IPS DF 4.7 (cell line): ENCODE measurements at regions not wholly inside any gene's neighbourhood (a gene's known extent, or its start where the extent isn't known, plus 50 kb on each side); places are given as distances from the start of the nearest gene placed in this dataset.

Source experiments
- DNase-seq: peaks from one replicate; pipeline ENCODE4 v3.0.0-alpha.2; 2013; ENCODE audit warnings: low spot score; ENCODE audit errors: extremely low read depth

GRCh38 chr13:97629601-97630272, 195.8 kb downstream of the RAP2A start:
- DNase-seq: no peak

GRCh38 chr13:97630725-97631124, 196.8 kb downstream of the RAP2A start:
- DNase-seq: no peak

- no peak for DNase-seq
These were observed 197.2 kb downstream of the RAP2A start for GRCh38 chr13:97631158-97631557.

GRCh38 chr13:97639236-97639635, 205.3 kb downstream of the RAP2A start:
- no peak for DNase-seq

GRCh38 chr13:97640268-97640667, 206.3 kb downstream of the RAP2A start:
- DNase-seq: no peak

- DNase-seq: no peak
These were observed 214.4 kb downstream of the RAP2A start for GRCh38 chr13:97648171-97648880.

- DNase-seq: no peak
These were observed 214.9 kb downstream of the RAP2A start for GRCh38 chr13:97648881-97649224.

GRCh38 chr13:97653443-97654140, 219.6 kb downstream of the RAP2A start:
- DNase-seq: no peak

- DNase-seq: no peak
These were observed 220.3 kb downstream of the RAP2A start for GRCh38 chr13:97654236-97654635.

GRCh38 chr13:97658556-97658955, 224.6 kb downstream of the RAP2A start:
- DNase-seq: no peak

- no peak for DNase-seq
These were observed 225.6 kb downstream of the RAP2A start for GRCh38 chr13:97659602-97660001.

- no peak for DNase-seq
These were observed 226.8 kb downstream of the RAP2A start for GRCh38 chr13:97660594-97661260.

- DNase-seq: no peak
These were observed 252.6 kb downstream of the RAP2A start for GRCh38 chr13:97686594-97686993.

- no peak for DNase-seq
These were observed 258.7 kb downstream of the RAP2A start for GRCh38 chr13:97692628-97693027.

- DNase-seq: no peak
These were observed 257.8 kb upstream of the IPO5 start for GRCh38 chr13:97695684-97696083.

- no peak for DNase-seq
These were observed 256.6 kb upstream of the IPO5 start for GRCh38 chr13:97696921-97697320.

- DNase-seq: no peak
These were observed 253.1 kb upstream of the IPO5 start for GRCh38 chr13:97700306-97700848.

GRCh38 chr13:97702614-97703013, 250.9 kb upstream of the IPO5 start:
- DNase-seq: no peak

GRCh38 chr13:97710797-97711196, 242.7 kb upstream of the IPO5 start:
- DNase-seq: no peak

GRCh38 chr13:97712770-97713169, 240.7 kb upstream of the IPO5 start:
- no peak for DNase-seq

- DNase-seq: no peak
These were observed 237.7 kb upstream of the IPO5 start for GRCh38 chr13:97715763-97716162.

GRCh38 chr13:97716746-97717145, 236.7 kb upstream of the IPO5 start:
- DNase-seq: no peak
